GM18909 (cell line): ENCODE measurements at regions not wholly inside any gene's neighbourhood (a gene's known extent, or its start where the extent isn't known, plus 50 kb on each side); places are given as distances from the start of the nearest gene placed in this dataset.
A peak's percentile ranks its signal among the peaks of the same experiment; 100 is the strongest.
"Not testable (repeated sequence)": the region's sequence is repeated elsewhere in the genome, so short reads cannot be mapped to it uniquely, and the experiment has no call there.

ENCODE experiments used
- ATAC-seq: cut with Tn5 transposase; IDR thresholded peaks from one replicate; pipeline ENCODE4 v1.9.1; 2021; ENCODE audit warnings: mild to moderate bottlenecking; ENCODE audit not compliant: unreplicated experiment, poor library complexity

DNA sequence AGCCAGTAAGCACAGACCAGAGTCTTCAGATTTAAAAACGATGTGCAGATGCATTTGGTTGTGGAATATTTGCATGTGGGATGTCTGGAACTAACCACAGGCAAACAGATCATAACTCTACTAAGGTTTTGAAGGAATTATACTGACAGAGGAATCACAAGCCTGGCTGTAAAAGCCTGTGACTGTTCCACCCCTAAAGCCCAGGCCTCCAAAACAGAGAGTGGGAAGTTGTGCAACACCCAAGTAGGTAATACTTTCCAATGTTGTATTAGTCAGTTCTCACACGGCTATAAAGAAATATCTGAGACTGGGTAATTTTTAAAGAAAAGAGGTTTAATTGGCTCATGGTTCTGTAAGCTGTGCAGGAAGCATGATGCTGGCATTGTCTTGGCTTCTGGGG is 68.1 kb upstream of the DCD start:
- no peak for ATAC-seq

DNA sequence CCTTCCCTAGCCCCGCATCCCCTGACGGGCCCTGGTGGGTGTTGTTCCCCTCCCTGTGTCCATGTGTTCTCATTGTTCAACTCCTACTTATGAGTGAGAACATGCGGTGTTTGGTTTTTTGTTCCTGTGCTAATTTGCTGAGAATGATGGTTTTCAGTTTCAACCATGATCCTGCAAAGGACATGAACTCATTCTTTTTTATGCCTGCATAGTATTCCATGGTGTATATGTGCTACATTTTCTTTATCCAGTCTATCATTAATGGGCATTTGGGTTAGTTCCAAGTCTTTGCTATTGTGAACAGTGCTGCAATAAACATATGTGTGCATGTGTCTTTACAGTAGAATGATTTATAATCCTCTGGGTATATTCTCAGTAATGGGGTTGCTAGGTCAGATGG is 65.7 kb upstream of the DCD start:
- not testable (repeated sequence) for ATAC-seq

DNA sequence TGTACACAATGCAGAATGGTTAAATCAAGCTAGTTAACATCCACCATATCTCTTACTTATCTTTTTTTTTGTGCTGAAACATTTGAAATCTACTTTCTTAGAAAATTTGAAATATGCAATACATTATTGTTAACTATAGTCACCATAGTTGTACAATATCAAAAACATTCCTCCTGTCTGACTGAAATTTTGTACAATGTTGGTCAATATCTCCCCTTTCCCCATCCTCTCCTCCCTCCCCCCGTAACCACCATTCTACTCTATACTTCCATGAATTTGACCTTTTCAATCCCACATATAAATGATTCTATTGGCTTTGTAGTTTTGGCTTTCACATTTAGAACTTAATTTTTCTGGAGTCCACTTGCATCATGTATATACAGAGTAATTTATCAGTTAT is 63.5 kb upstream of the DCD start:
- ATAC-seq, result no peak

DNA sequence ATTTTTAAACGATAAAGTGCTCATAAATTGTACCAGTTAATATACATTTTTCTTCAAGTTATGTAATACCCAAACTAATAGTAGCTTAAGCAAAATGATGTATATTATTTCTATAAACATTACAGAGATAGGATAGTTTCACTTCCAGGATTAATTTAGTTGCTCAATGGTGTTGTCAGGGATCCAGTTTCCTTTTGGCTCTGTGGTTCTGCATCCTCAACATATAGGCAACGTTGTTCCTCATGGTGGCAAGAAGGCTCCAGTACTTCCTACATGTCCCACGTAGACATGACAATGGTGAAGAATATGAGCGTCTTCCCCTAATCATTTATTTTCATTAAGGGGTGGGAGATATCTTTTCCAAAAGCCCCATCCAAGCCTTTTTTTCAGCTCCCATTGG is 60.7 kb upstream of the DCD start:
- no peak for ATAC-seq

DNA sequence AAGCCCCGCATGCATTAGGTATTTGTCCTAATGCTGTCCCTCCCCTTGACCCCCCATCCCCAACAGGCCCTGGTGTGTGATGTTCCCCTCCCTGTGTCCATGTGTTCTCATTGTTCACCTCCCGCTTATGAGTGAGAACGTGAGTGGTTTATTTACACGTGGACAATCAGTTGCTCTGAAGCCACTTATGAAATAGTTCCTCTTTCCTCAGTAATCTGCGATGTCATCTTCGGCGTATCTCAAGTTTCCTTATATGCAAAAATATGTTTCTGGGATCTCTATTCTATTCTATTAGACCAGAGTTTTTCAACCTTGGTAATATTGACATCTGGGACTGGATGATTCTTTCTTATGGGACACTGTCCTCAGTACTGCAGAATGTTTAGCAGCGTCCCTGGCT is 56.0 kb upstream of the DCD start:
- ATAC-seq, result no peak

DNA sequence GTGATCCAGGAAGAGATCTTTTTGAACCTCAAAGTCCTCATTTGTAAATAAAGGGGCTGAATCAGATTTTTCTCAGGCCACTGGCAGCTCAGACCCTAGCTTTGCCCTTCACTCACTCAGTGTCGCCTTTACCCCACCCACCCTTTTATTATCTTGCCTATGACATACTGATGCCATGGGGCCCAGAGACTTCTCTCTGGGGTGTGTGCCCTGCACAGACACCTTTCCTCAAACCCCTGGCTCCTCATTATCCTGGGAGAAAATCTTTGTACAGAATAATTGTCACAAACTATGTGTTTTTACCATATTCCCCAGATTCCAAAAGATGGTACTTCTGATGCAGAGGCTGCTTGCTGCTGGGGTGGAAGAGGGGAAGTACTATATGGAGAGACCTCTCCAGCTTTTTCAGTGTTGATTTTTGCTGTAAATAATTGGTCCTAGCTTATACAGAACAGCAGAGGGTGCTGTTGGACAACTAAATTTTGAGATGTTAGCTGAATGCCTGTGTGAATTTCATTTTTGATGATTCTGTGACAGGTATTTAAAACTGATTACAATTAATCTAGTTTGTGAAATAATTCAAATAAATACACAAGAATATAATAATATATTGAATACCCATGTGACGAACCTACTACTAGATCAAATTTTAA is 53.9 kb upstream of the DCD start:
- ATAC-seq, result peak; percentile 59

DNA sequence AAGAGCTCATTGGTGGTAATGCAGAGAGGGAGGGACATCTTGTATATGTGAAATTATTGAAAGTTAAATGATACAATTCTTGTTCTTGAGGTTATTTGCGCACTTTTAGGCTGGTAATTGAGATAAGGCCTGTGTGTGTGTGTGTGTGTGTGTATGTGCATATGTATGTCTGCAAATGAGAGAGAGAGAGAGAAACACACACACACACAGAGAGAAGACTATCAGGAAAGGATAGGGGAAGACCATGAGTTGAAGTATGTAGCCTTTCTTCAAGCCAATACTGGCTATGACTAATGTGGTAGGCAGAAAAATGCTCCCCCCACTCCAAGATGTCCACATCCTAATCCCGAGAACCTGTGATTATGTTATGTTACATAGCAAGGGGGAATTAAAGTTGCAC is 52.7 kb upstream of the DCD start:
- no peak for ATAC-seq

DNA sequence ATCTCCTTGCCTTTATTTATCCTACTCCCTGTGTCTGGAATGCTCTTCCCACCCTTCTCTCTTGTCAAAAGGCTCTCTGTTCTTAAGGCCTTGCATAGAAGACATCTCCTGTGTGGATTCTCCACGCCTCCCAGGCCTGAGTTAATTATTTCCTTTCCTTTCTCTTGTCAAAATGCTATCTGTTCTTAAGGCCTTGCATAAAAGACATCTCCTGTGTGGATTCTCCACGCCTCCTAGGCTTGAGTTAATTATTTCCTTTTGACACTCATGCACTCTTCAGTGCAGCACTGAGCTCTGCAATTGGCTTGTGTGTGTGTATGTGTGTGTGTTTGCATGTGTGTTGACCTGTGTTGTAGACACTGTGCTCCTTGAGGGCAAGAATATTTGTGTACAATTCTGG is 52.1 kb upstream of the DCD start:
- no peak for ATAC-seq
